Mesendoderm (in vitro differentiated cells): ENCODE measurements at regions not wholly inside any gene's neighbourhood (a gene's known extent, or its start where the extent isn't known, plus 50 kb on each side); places are given as distances from the start of the nearest gene placed in this dataset.

Source experiments
- DNase-seq: peaks from one replicate; pipeline ENCODE4 v3.0.0; 2013
- H2AK5ac ChIP-seq: 2 replicates; pipeline ENCODE4 v1.6.1; 2013; ENCODE audit warnings: low read length, inconsistent platforms
- H2BK120ac ChIP-seq: 2 replicates; pipeline ENCODE4 v1.6.1; 2013; ENCODE audit warnings: low read depth, mild to moderate bottlenecking, low read length, moderate library complexity, mixed read lengths
- H2BK15ac ChIP-seq: replicated peaks from 2 replicates; pipeline ENCODE4 v1.6.1; 2013; ENCODE audit warnings: low read depth, mild to moderate bottlenecking, moderate library complexity
- H2BK5ac ChIP-seq: 2 replicates; pipeline ENCODE4 v1.6.1; 2013; ENCODE audit warnings: low read length, inconsistent platforms
- H3K18ac ChIP-seq: 2 replicates; pipeline ENCODE4 v1.6.1; 2013; ENCODE audit warnings: mild to moderate bottlenecking, low read length, mixed read lengths
- H3K23ac ChIP-seq: one replicate; pipeline ENCODE4 v1.6.1; 2013; ENCODE audit warnings: low read length
- H3K27ac ChIP-seq: 2 replicates; pipeline ENCODE4 v1.5.1; 2013; ENCODE audit warnings: low read depth, mild to moderate bottlenecking, inconsistent platforms, low read length, moderate library complexity
- H3K27me3 ChIP-seq: 2 replicates; pipeline ENCODE4 v1.6.1; 2013; ENCODE audit warnings: low read length, control low read depth, mild to moderate bottlenecking, inconsistent platforms; ENCODE audit not compliant: insufficient read depth, poor library complexity
- H3K36me3 ChIP-seq: 2 replicates; pipeline ENCODE4 v1.6.1; 2013; ENCODE audit warnings: low read length, inconsistent platforms; ENCODE audit not compliant: control insufficient read depth, insufficient read depth
- H3K4ac ChIP-seq: one replicate; pipeline ENCODE4 v1.6.1; 2013; ENCODE audit warnings: low read depth, mild to moderate bottlenecking, low read length, moderate library complexity
- H3K4me1 ChIP-seq: 2 replicates; pipeline ENCODE4 v1.6.1; 2013; ENCODE audit warnings: low read depth, low read length, inconsistent platforms; ENCODE audit not compliant: control insufficient read depth
- H3K4me2 ChIP-seq: 2 replicates; pipeline ENCODE4 v1.6.1; 2013; ENCODE audit warnings: low read length
- H3K4me3 ChIP-seq: 2 replicates; pipeline ENCODE4 v1.5.1; 2013; ENCODE audit warnings: mild to moderate bottlenecking, low read length
- H3K56ac ChIP-seq: one replicate; pipeline ENCODE4 v1.6.1; 2013; ENCODE audit warnings: low read length
- H3K79me1 ChIP-seq: 2 replicates; pipeline ENCODE4 v1.6.1; 2013; ENCODE audit warnings: low read length, inconsistent platforms
- H3K79me2 ChIP-seq: 2 replicates; pipeline ENCODE4 v1.6.1; 2013; ENCODE audit warnings: mild to moderate bottlenecking, low read length; ENCODE audit not compliant: control insufficient read depth, insufficient read depth
- H3K9ac ChIP-seq: 2 replicates; pipeline ENCODE4 v1.6.1; 2013; ENCODE audit warnings: low read length, inconsistent platforms
- H4K5ac ChIP-seq: one replicate; pipeline ENCODE4 v1.6.1; 2013; ENCODE audit warnings: low read length
- H4K8ac ChIP-seq: one replicate; pipeline ENCODE4 v1.6.1; 2013; ENCODE audit warnings: low read depth, mild to moderate bottlenecking, control low read depth, low read length, moderate library complexity
- WGBS: extraction: QIAGEN DNeasy Blood & Tissue Kit; methylation state at CpG from one replicate; pipeline ENCODE4 v1.1.7; 2013; ENCODE audit warnings: low lambda C conversion rate, missing lambda C conversion rate; ENCODE audit not compliant: insufficient coverage; ENCODE audit errors: extremely low coverage; 5-methylcytosine and 5-hydroxymethylcytosine counted together

DNA sequence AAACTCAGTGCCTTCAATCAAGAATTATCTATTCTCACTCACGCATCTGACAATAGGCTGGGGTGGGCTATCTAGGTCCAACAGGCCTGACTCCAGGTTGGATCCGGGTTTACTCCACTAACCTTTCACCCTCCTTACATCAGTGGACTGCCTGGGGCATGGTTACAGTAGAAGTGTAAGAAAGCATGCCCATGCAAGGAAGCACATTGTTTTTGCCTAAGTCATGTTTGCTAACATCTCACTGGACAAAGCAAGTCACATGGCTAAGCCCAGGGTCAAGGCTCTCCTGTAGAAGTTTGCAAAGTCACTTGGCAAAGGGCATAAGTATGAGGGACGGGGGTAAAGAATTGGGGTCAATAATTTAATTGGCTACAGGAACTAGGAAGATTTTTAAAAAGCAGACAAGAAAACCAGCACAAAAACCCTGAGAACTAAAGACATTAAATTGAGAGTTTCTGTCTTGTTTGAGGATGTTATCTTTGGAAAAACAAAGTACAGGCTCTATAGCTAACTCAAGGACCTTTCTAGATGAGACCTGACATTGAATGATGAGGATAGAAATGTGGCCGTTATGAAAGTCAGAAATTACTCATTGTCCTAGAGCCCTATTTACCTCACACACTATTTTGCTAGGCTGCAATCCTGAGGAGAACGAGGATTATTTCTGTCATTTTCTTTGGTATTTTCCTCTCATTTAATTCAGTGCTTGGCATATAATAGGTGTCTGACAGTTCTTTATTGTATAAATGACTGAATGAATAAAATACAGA is 214.2 kb downstream of the IL20RB start:
- no CpG with 5 or more reads among the region's 5 CpGs for WGBS
- no peaks in the 10 kb centered on the region for H3K36me3 ChIP-seq
- H3K27me3 ChIP-seq: no peaks in the 10 kb centered on the region
- H2AK5ac ChIP-seq: no peak overlapping the region
- no peak overlapping the region for H3K4me2 ChIP-seq
- H3K4me1 ChIP-seq: no peaks in the 10 kb centered on the region
- no peaks in the 10 kb centered on the region for H3K79me1 ChIP-seq
- H3K4ac ChIP-seq: no peak overlapping the region
- H3K18ac ChIP-seq: no peak overlapping the region
- H3K9ac ChIP-seq: no peak overlapping the region
- no peak overlapping the region for H3K4me3 ChIP-seq
- no peak overlapping the region for H2BK120ac ChIP-seq
- H2BK15ac ChIP-seq: no peak overlapping the region
- H2BK5ac ChIP-seq: no peak overlapping the region
- H3K23ac ChIP-seq: no peak overlapping the region
- H3K79me2 ChIP-seq: no peaks in the 10 kb centered on the region
- peak; percentile 79 for DNase-seq
- H3K27ac ChIP-seq: no peak overlapping the region
- no peak overlapping the region for H4K5ac ChIP-seq
- no peak overlapping the region for H3K56ac ChIP-seq
- no peak overlapping the region for H4K8ac ChIP-seq

DNA sequence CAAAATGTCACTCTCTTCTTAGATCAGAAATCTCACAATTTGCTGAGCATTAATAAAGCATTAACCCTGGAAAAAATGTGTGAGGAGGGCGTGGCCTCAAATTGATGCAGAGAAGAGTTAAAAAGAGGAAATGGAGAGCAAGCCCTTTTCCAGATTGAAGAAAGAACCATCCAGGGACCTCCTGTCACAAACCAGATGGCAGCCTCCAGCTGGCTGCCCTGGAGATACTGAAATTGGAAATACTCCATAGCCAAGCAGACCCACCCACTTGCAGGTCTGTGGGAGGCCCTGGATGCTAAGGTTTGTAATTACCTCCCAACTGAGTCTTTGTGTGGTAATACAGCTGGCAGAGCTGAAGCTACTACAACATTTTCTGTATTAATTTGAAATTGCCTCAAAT is 214.9 kb downstream of the IL20RB start:
- Histone ChIP-seq H2BK5ac (no peak overlapping the region), H3K4ac (no peak overlapping the region), H4K8ac (no peak overlapping the region), H3K56ac (no peak overlapping the region), H2AK5ac (no peak overlapping the region), H3K27ac (no peak overlapping the region), H3K36me3 (no peaks in the 10 kb centered on the region), H4K5ac (no peak overlapping the region), H3K4me3 (no peak overlapping the region), H3K9ac (no peak overlapping the region), H3K18ac (no peak overlapping the region), H3K27me3 (no peaks in the 10 kb centered on the region), H3K4me2 (no peak overlapping the region), H2BK120ac (no peak overlapping the region), H3K79me2 (no peaks in the 10 kb centered on the region), H2BK15ac (no peak overlapping the region), H3K79me1 (no peaks in the 10 kb centered on the region), H3K23ac (no peak overlapping the region), H3K4me1 (no peaks in the 10 kb centered on the region)
- no peak for DNase-seq
- no CpG with 5 or more reads among the region's 1 CpG for WGBS

DNA sequence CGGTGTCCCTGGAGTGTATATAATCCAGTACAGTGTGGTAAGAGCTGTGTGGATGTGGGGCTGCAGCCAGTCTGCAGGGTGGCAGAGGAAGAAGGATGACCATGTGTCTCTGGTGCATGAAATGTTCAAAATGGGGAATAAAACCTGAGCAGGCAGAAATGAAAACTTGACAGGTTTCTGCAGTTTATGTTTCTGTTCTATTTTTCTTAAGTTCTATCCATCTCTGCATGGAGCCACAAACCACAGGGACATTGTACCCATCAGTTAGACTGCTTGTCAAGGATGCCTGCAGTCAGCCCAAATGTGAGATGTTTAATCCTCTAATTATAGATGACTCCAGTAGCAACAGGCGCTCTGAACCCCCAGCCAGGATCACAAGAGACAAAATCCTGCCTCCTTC is 216.7 kb downstream of the IL20RB start:
- Histone ChIP-seq H3K4me3 (no peak overlapping the region), H3K27ac (no peak overlapping the region), H3K18ac (no peak overlapping the region), H4K8ac (no peak overlapping the region), H3K36me3 (no peaks in the 10 kb centered on the region), H2BK120ac (no peak overlapping the region), H3K79me2 (no peaks in the 10 kb centered on the region), H2AK5ac (no peak overlapping the region), H3K56ac (no peak overlapping the region), H3K27me3 (no peaks in the 10 kb centered on the region), H3K79me1 (no peaks in the 10 kb centered on the region), H4K5ac (no peak overlapping the region), H2BK5ac (no peak overlapping the region), H2BK15ac (no peak overlapping the region), H3K4me2 (no peak overlapping the region), H3K4me1 (no peaks in the 10 kb centered on the region), H3K4ac (no peak overlapping the region), H3K9ac (no peak overlapping the region), H3K23ac (no peak overlapping the region)
- WGBS: no CpG with 5 or more reads among the region's 2 CpGs
- no peak for DNase-seq

DNA sequence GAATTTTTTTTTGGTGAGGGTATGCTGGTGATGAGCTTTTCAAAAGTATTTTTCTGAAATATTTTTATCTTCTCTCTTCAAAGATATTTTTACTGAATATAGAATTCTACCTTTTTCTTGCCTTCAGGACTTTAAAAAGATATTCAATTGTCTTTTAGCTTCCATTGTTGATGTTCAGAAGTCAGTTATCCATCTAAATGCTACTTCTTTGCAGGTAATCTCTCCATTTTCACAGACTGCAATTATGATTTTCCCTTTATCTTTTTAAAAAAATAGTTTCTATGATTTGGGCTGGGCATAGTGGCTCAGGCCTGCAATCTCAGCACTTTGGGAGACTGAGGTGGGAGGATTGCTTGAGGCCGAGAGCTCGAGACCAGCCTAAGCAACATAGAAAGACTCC is 222.4 kb downstream of the IL20RB start:
- H3K4me2 ChIP-seq: no peak overlapping the region
- H2BK15ac ChIP-seq: no peak overlapping the region
- DNase-seq: no peak
- no peak overlapping the region for H3K4ac ChIP-seq
- no peaks in the 10 kb centered on the region for H3K36me3 ChIP-seq
- no peak overlapping the region for H4K8ac ChIP-seq
- no peaks in the 10 kb centered on the region for H3K4me1 ChIP-seq
- H2AK5ac ChIP-seq: no peak overlapping the region
- no peak overlapping the region for H3K18ac ChIP-seq
- no peak overlapping the region for H2BK120ac ChIP-seq
- no CpG with 5 or more reads among the region's 2 CpGs for WGBS
- no peak overlapping the region for H3K27ac ChIP-seq
- H3K79me2 ChIP-seq: no peaks in the 10 kb centered on the region
- no peak overlapping the region for H2BK5ac ChIP-seq
- no peak overlapping the region for H3K56ac ChIP-seq
- H4K5ac ChIP-seq: no peak overlapping the region
- H3K9ac ChIP-seq: no peak overlapping the region
- H3K4me3 ChIP-seq: no peak overlapping the region
- no peaks in the 10 kb centered on the region for H3K79me1 ChIP-seq
- H3K27me3 ChIP-seq: no peaks in the 10 kb centered on the region
- no peak overlapping the region for H3K23ac ChIP-seq

DNA sequence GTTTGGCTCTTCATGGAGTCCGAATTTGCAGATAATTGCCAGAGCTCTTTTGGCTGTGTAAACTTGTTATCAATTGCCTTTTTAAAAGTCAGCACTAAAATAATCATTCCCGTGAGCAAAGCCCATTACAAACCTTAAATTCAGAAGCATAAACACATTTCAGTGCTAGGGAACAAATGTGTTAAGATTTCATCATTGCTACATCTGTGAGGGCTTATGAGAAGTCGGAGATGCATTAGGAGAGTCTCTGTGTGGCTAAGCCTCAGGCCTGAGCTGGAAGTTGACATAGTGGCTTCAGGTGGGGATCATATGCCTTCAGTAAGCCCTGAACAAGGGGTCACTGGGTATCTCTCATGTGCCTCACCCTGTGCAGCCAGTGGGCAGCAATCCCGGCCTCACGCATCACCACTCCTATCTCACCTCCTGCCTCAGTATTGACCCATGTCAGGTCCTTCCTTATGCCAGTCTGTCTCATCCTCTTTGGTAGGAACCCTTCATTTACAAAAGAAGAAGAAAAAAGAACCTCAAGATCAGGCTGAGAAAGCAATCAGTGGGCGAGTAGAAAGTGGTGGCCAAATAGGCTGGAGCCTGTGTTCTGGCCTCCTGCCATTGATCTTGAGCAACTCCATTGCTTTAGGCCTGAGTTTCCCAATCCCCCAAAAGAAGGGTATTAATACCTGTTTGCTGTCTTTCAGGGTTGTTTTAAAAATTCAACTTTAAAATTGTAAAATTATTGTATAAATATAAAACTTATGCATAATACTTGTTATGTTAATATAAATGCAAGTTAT is 233.5 kb downstream of the IL20RB start:
- Histone ChIP-seq H3K27ac (no peak overlapping the region), H2BK5ac (no peak overlapping the region), H4K8ac (no peak overlapping the region), H3K4me3 (no peak overlapping the region), H2BK120ac (no peak overlapping the region), H3K18ac (no peak overlapping the region), H3K9ac (no peak overlapping the region), H3K79me2 (no peaks in the 10 kb centered on the region), H3K4ac (no peak overlapping the region), H3K79me1 (no peaks in the 10 kb centered on the region), H2BK15ac (no peak overlapping the region), H3K36me3 (no peaks in the 10 kb centered on the region), H3K23ac (no peak overlapping the region), H3K4me2 (no peak overlapping the region), H3K56ac (no peak overlapping the region), H3K27me3 (no peaks in the 10 kb centered on the region), H4K5ac (no peak overlapping the region), H2AK5ac (no peak overlapping the region), H3K4me1 (no peaks in the 10 kb centered on the region)
- no CpG with 5 or more reads among the region's 6 CpGs for WGBS
- DNase-seq: no peak
